Fibroblast of the aortic adventitia (primary cell): ENCODE measurements at regions not wholly inside any gene's neighbourhood (a gene's known extent, or its start where the extent isn't known, plus 50 kb on each side); places are given as distances from the start of the nearest gene placed in this dataset.

Source experiments
- DNase-seq: peaks from one replicate; pipeline ENCODE4 v3.0.0-alpha.2; 2010; ENCODE audit warnings: low read depth
- H3K4me3 ChIP-seq: 2 replicates; pipeline ENCODE4 v1.5.1; 2011; ENCODE audit warnings: low read depth, mild to moderate bottlenecking, control low read depth, low read length, moderate library complexity
- TF ChIP-seq, protein P1 (sequence below): IDR thresholded peaks from 2 replicates; pipeline ENCODE4 v1.5.1; 2011; ENCODE audit warnings: mild to moderate bottlenecking, low read length, control low read depth, inconsistent platforms; ENCODE audit not compliant: insufficient read depth

GRCh38 chr4:33873791-33874190 lies 2370.5 kb downstream of the ARAP2 start:
- H3K4me3 ChIP-seq = no peak overlapping the region
- no peak for DNase-seq
- TF ChIP-seq, protein P1, sequence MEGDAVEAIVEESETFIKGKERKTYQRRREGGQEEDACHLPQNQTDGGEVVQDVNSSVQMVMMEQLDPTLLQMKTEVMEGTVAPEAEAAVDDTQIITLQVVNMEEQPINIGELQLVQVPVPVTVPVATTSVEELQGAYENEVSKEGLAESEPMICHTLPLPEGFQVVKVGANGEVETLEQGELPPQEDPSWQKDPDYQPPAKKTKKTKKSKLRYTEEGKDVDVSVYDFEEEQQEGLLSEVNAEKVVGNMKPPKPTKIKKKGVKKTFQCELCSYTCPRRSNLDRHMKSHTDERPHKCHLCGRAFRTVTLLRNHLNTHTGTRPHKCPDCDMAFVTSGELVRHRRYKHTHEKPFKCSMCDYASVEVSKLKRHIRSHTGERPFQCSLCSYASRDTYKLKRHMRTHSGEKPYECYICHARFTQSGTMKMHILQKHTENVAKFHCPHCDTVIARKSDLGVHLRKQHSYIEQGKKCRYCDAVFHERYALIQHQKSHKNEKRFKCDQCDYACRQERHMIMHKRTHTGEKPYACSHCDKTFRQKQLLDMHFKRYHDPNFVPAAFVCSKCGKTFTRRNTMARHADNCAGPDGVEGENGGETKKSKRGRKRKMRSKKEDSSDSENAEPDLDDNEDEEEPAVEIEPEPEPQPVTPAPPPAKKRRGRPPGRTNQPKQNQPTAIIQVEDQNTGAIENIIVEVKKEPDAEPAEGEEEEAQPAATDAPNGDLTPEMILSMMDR = no peak

DNA sequence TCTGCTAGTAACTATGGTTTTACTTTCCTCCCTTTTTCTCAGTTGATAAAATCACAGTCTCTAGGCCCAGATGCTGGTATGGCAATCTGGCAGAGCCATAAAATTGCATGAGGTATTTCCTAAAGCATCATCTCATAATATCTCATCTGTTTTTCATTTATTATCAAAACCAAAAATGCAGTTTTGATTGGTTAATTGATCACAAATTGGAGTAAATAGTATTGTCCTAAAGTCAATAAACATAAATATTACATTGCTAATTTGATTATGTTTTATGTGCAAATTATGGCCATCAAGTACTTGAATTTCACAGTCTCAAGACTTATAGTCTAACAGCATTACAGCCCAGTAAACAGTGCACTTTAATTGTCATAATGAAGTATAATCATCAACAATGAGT lies 2365.6 kb downstream of the ARAP2 start:
- DNase-seq = no peak

DNA sequence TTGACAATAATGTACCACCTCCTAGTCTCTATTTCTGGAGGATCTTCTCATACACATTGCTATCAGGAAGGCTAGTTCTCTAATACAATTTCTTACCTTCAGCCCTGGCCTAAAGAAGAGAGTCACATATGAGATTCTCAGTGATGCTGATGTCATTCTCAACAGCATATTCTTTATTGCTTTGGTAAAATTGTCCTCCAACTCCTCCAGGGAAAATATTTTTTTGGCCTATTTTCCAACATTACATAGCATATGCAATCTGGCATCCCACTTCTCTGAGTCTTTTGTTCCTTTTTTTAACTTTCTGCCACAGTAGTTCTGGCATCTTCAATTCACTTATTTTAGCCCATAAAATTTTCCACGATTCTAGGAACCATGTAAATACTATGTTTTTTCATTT lies 2363.1 kb downstream of the ARAP2 start:
- TF ChIP-seq, protein P1 = no peak
- no peak for DNase-seq
- H3K4me3 ChIP-seq = no peak overlapping the region

More for the DNA sequence above, 2365.6 kb downstream of the ARAP2 start:
- no peak overlapping the region for H3K4me3 ChIP-seq
- TF ChIP-seq, protein P1 = no peak

- DNase-seq = peak; percentile 24
- TF ChIP-seq, protein P1 = no peak
- H3K4me3 ChIP-seq = no peak overlapping the region
Measured at GRCh38 chr4:33882246-33882990, 2361.9 kb downstream of the ARAP2 start.

- no peak overlapping the region for H3K4me3 ChIP-seq
- no peak for DNase-seq
- TF ChIP-seq, protein P1 = no peak
Measured at GRCh38 chr4:33883111-33883510, 2361.2 kb downstream of the ARAP2 start.

DNA sequence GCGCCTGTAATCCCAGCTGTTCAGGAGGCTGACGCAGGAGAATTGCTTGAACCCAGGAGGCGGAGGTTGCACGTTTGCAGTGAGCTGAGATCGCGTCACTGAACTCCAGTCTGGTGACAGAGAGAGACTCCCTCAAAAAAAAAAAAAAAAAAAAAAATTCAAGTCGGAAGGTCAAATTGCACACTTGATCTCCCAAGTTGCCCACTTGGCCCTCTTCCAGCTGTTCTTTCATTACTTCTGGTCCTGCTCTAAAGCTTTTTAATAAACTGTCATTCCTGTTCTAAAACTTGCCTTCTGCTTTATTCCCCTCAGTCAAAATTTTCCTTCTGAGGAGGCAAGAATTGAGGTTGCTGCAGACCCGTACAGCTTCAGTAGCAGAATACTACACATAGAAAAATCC lies 2358.0 kb downstream of the ARAP2 start:
- H3K4me3 ChIP-seq = no peak overlapping the region
- TF ChIP-seq, protein P1 = no peak
- no peak for DNase-seq

- peak; percentile 53 for DNase-seq
- TF ChIP-seq, protein P1 = no peak
- H3K4me3 ChIP-seq = no peak overlapping the region
Measured at GRCh38 chr4:33890841-33891240, 2353.5 kb downstream of the ARAP2 start.
